Natural killer cell (primary cell): ENCODE measurements at regions not wholly inside any gene's neighbourhood (a gene's known extent, or its start where the extent isn't known, plus 50 kb on each side); places are given as distances from the start of the nearest gene placed in this dataset.

Experiments
- ATAC-seq, 3 donors: fragments of 150-1000 bp in 2 of 3; fragments of 200-7000 bp in 1 of 3; cut with Tn5 transposase; 1 replicate in 1 of 3; 2 replicates in 2 of 3; pipeline ENCODE4 v1.10.0; 2021; ENCODE audit warnings: mild to moderate bottlenecking in 2 of 3, moderate library complexity in 2 of 3
- DNase-seq, 2 donors: peaks; one replicate each; pipeline versions ENCODE4 v3.0.0 to v3.0.0-alpha.2; 2013 to 2021; ENCODE audit warnings: mixed read lengths in 1 of 2
- H3K27ac ChIP-seq: one replicate; pipeline ENCODE4 v1.5.1; 2013; ENCODE audit warnings: mild to moderate bottlenecking, low read length
- H3K27me3 ChIP-seq: one replicate; pipeline ENCODE4 v1.6.1; 2013; ENCODE audit warnings: low read length; ENCODE audit not compliant: control insufficient read depth, insufficient read depth
- H3K36me3 ChIP-seq: one replicate; pipeline ENCODE4 v1.6.1; 2013; ENCODE audit warnings: low read length; ENCODE audit not compliant: control insufficient read depth, insufficient read depth
- H3K4me1 ChIP-seq: one replicate; pipeline ENCODE4 v1.6.1; 2013; ENCODE audit warnings: low read length; ENCODE audit not compliant: control insufficient read depth, insufficient read depth
- H3K4me3 ChIP-seq: one replicate; pipeline ENCODE4 v1.5.1; 2013; ENCODE audit warnings: low read length
- H3K9me3 ChIP-seq: one replicate; pipeline ENCODE4 v1.6.1; 2013; ENCODE audit warnings: low read length; ENCODE audit not compliant: control insufficient read depth, insufficient read depth
- H3K27ac Mint-ChIP-seq, 2 donors: one replicate each; pipeline ENCODE4 v1.8.0; 2022; ENCODE audit warnings: mild to moderate bottlenecking in 2 of 2, mixed read lengths in 2 of 2, moderate library complexity in 1 of 2
- H3K27me3 Mint-ChIP-seq, 2 donors: one replicate each; pipeline ENCODE4 v1.8.0; 2022; ENCODE audit warnings: low read depth in 2 of 2, mixed read lengths in 2 of 2
- H3K36me3 Mint-ChIP-seq: one replicate; pipeline ENCODE4 v1.8.0; 2022; ENCODE audit warnings: mixed read lengths
- H3K4me1 Mint-ChIP-seq, 2 donors: one replicate each; pipeline ENCODE4 v1.8.0; 2022; ENCODE audit warnings: mixed read lengths in 2 of 2
- H3K4me3 Mint-ChIP-seq: one replicate; pipeline ENCODE4 v1.8.0; 2022; ENCODE audit warnings: mild to moderate bottlenecking, moderate library complexity, mixed read lengths
- H3K9me3 Mint-ChIP-seq, 2 donors: one replicate each; pipeline ENCODE4 v1.8.0; 2022; ENCODE audit warnings: mixed read lengths in 2 of 2
- CTCF ChIP-seq: fragments of 200-600 bp; IDR thresholded peaks from one replicate; pipeline ENCODE4 v1.8.0; 2022; ENCODE audit warnings: antibody characterized with exemption
- WGBS: methylation state at CpG from one replicate; pipeline ENCODE4 v1.1.7; 2013; ENCODE audit warnings: missing lambda C conversion rate; ENCODE audit not compliant: insufficient coverage; 5-methylcytosine and 5-hydroxymethylcytosine counted together
- intact Hi-C: fragments of 100-400 bp; cut with micrococcal nuclease; formaldehyde crosslinking; loops from one replicate; pipeline ENCODE4 v1.14.2; 2022

- Histone ChIP-seq H3K27ac (no peak overlapping the region), H3K9me3 (no peaks in the 10 kb centered on the region), H3K27me3 (no peaks in the 10 kb centered on the region), H3K4me1 (peaks cover 12% of the 10 kb centered on the region), H3K4me3 (no peak overlapping the region), H3K36me3 (no peaks in the 10 kb centered on the region)
- no peaks in the 10 kb centered on the region for H3K36me3 Mint-ChIP-seq
- no peak overlapping the region for H3K27ac Mint-ChIP-seq
- H3K4me3 Mint-ChIP-seq = no peak overlapping the region
- no peaks in the 10 kb centered on the region for H3K27me3 Mint-ChIP-seq
- no peaks in the 10 kb centered on the region for H3K9me3 Mint-ChIP-seq
- ATAC-seq = no peak
- peaks cover 10 to 15% of the 10 kb centered on the region in 2 donors for H3K4me1 Mint-ChIP-seq
- 51% methylated on average over 2 of the region's 2 CpGs for WGBS
- DNase-seq = no peak
- TF ChIP-seq CTCF = no peak
- intact Hi-C loops = no loop called here
Measured at GRCh38 chr3:34066999-34067398, 268.6 kb downstream of the PDCD6IP start.

DNA sequence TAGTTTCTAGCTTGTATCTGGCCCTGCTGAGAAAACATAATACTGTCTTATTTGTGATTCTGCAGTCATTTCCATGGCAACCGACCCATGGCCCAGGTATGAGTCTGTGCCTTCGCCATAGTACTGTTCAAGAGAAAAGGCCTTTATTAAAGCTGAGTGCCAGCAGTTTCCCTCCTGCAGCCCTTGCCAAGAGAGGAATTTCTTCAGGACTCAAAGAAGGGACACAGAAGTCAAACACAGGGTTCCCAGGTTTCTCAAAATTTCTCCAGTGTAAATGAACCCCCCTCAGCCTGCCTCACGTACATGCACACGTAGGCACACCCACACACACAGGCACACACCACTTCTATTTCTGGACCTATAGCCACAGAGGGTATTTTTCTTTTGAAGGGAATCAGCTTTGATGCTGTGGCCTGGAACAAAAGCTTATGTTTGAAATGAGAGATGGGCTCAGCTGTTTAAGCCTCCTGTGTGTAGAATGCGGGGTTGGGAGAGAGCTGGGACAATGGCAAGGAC is 269.2 kb downstream of the PDCD6IP start:
- Histone ChIP-seq H3K9me3 (no peaks in the 10 kb centered on the region), H3K4me3 (no peak overlapping the region), H3K27me3 (no peaks in the 10 kb centered on the region), H3K36me3 (no peaks in the 10 kb centered on the region), H3K27ac (no peak overlapping the region), H3K4me1 (peaks cover 12% of the 10 kb centered on the region)
- no peak for TF ChIP-seq CTCF
- Mint-ChIP-seq H3K36me3 (no peaks in the 10 kb centered on the region), H3K4me1 (peaks cover 10 to 15% of the 10 kb centered on the region in 2 donors), H3K27ac (no peak overlapping the region), H3K9me3 (no peaks in the 10 kb centered on the region), H3K4me3 (no peak overlapping the region), H3K27me3 (no peaks in the 10 kb centered on the region)
- DNase-seq (no peak), ATAC-seq (no peak)
- WGBS = 59% methylated on average over 5 of the region's 5 CpGs
- intact Hi-C loops = no loop called here

- no peak for ATAC-seq
Measured at GRCh38 chr3:34068505-34068904, 270.1 kb downstream of the PDCD6IP start.

More at GRCh38 chr3:34068505-34068904, 270.1 kb downstream of the PDCD6IP start:
- Histone ChIP-seq H3K27ac (no peak overlapping the region), H3K9me3 (no peaks in the 10 kb centered on the region), H3K27me3 (no peaks in the 10 kb centered on the region), H3K36me3 (no peaks in the 10 kb centered on the region), H3K4me1 (peaks cover 12% of the 10 kb centered on the region), H3K4me3 (no peak overlapping the region)
- 96% methylated on average over 7 of the region's 7 CpGs for WGBS
- intact Hi-C loops = no loop called here
- Mint-ChIP-seq H3K27me3 (no peaks in the 10 kb centered on the region), H3K9me3 (no peaks in the 10 kb centered on the region), H3K4me1 (peaks cover 10 to 15% of the 10 kb centered on the region in 2 donors), H3K27ac (no peak overlapping the region), H3K36me3 (no peaks in the 10 kb centered on the region), H3K4me3 (no peak overlapping the region)
- no peak for DNase-seq
- no peak for TF ChIP-seq CTCF
